Testis (tissue), 2 donors: ENCODE measurements at regions not wholly inside any gene's neighbourhood (a gene's known extent, or its start where the extent isn't known, plus 50 kb on each side); places are given as distances from the start of the nearest gene placed in this dataset.

ENCODE experiments used
- POLR2A ChIP-seq: fragments of 450-650 bp; IDR thresholded peaks from one replicate; pipeline ENCODE4 v1.6.1; 2017; ENCODE audit warnings: antibody characterized with exemption, mild to moderate bottlenecking, moderate library complexity
- TF ChIP-seq, protein P1 (sequence below), 3 experiments: fragments of 450-650 bp in 2 of 3; fragments of 200-600 bp in 1 of 3; sonication (generic) in 1 of 3; IDR thresholded peaks; one replicate each; pipeline ENCODE4 v1.5.1; 2016 to 2019; ENCODE audit warnings: antibody characterized with exemption in 3 of 3, mild to moderate bottlenecking in 2 of 3, moderate library complexity in 1 of 3

DNA sequence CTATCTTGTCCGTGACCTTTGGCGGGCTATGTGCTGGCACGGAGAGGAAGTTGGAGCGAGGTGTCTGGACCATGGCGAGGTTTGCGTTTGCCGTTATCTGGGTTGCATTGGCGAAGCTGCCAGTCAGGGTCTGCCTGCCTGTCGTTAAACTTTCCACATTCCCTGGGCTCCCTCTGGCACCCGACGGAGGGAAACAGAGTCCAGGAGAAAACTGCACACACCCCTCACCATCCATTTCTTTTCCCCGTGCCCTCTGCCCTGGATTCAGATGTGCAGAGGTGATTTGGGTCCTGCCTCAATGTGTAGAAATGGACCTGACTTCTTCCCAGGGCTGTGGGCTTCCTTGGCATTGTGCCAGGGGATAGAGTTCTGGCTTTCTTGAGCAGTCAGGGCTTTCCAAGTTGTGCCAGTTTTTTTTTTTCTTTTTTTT is 142.4 kb downstream of the URI1 start:
- TF ChIP-seq, protein P1, sequence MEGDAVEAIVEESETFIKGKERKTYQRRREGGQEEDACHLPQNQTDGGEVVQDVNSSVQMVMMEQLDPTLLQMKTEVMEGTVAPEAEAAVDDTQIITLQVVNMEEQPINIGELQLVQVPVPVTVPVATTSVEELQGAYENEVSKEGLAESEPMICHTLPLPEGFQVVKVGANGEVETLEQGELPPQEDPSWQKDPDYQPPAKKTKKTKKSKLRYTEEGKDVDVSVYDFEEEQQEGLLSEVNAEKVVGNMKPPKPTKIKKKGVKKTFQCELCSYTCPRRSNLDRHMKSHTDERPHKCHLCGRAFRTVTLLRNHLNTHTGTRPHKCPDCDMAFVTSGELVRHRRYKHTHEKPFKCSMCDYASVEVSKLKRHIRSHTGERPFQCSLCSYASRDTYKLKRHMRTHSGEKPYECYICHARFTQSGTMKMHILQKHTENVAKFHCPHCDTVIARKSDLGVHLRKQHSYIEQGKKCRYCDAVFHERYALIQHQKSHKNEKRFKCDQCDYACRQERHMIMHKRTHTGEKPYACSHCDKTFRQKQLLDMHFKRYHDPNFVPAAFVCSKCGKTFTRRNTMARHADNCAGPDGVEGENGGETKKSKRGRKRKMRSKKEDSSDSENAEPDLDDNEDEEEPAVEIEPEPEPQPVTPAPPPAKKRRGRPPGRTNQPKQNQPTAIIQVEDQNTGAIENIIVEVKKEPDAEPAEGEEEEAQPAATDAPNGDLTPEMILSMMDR (IDR thresholded peaks at IDR 0.05): no peak
- TF ChIP-seq POLR2A: no peak
